Body of pancreas (tissue), 4 donors: ENCODE measurements at regions not wholly inside any gene's neighbourhood (a gene's known extent, or its start where the extent isn't known, plus 50 kb on each side); places are given as distances from the start of the nearest gene placed in this dataset.

ENCODE experiments used
- POLR2A ChIP-seq, 3 donors: fragments of 450-650 bp; IDR thresholded peaks; one replicate each; pipeline ENCODE4 v1.6.1; 2016; ENCODE audit warnings: antibody characterized with exemption in 3 of 3, mild to moderate bottlenecking in 2 of 3
- TF ChIP-seq, protein P1 (sequence below), 7 experiments: fragments of 450-650 bp in 4 of 7; fragments of 200-600 bp in 3 of 7; sonication (generic) in 3 of 7; IDR thresholded peaks; one replicate each; pipeline ENCODE4 v1.5.1; 2016 to 2019; ENCODE audit warnings: antibody characterized with exemption in 7 of 7

- TF ChIP-seq, protein P1, sequence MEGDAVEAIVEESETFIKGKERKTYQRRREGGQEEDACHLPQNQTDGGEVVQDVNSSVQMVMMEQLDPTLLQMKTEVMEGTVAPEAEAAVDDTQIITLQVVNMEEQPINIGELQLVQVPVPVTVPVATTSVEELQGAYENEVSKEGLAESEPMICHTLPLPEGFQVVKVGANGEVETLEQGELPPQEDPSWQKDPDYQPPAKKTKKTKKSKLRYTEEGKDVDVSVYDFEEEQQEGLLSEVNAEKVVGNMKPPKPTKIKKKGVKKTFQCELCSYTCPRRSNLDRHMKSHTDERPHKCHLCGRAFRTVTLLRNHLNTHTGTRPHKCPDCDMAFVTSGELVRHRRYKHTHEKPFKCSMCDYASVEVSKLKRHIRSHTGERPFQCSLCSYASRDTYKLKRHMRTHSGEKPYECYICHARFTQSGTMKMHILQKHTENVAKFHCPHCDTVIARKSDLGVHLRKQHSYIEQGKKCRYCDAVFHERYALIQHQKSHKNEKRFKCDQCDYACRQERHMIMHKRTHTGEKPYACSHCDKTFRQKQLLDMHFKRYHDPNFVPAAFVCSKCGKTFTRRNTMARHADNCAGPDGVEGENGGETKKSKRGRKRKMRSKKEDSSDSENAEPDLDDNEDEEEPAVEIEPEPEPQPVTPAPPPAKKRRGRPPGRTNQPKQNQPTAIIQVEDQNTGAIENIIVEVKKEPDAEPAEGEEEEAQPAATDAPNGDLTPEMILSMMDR (IDR thresholded peaks at IDR 0.05): no peak
- no peak for TF ChIP-seq POLR2A (IDR thresholded peaks at IDR 0.05)
These were observed 390.0 kb upstream of the CNTN5 start for GRCh38 chr11:98630736-98631135.
